GM19324 (cell line): ENCODE measurements at regions not wholly inside any gene's neighbourhood (a gene's known extent, or its start where the extent isn't known, plus 50 kb on each side); places are given as distances from the start of the nearest gene placed in this dataset.

Source experiments
- ATAC-seq: cut with Tn5 transposase; IDR thresholded peaks from one replicate; pipeline ENCODE4 v1.9.1; 2021; ENCODE audit warnings: mild to moderate bottlenecking, moderate library complexity; ENCODE audit not compliant: unreplicated experiment, low FRiP score

DNA sequence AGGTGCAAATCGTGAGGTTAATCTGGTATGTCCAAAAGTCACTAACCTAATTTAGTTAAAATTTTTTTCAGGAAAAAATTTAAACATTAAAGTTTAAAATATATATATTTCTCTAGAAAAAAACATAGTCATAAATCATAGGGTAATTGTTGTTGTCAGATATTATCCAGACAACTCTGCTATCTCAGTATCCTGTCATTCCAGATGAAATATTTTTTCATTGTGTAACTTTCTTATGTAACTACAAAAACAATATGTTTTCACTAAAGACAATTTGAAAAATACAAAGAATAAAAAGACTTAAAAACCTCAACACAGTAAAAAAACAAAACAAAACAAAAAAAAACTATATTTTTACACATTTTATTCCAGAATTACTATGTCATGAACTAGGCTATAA lies 57.6 kb downstream of the TENT5A start:
- no peak for ATAC-seq

DNA sequence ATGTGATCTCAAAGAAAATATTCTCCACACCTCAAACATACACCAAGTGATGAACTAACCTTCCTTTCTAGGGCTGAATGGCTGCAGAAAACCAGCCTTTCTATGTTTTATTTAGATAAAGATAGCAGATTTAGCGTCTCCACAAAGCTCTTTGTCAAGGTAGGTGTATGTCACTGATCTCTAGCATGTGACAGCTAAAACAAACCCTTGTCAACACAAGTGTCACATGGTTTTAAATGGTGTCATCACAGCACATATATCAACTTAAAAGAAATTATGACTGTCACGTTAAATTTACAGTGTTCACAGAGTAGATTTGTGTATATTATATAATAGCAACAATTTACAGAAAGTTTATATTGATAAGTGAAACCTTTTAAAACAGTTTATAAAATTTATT lies 58.3 kb downstream of the TENT5A start:
- ATAC-seq, result no peak

DNA sequence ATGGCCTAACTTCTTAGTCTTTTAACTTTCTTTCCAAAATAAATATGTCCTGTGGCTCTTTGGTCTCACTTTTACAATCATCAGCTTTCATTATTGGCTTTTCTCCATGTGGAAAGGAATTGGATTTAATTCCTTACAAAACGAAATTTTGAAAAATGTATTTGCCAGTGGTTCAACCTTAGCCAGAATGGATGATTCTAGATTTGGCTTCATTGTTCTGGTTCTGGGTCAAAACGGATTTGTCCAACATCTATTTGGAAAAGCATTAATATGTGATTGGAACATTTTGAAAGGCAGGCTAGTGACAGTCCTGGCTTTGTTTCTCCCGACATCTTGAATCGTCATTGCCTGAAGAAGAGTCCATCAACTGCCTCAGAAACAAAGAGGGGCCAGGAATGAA lies 59.2 kb downstream of the TENT5A start:
- ATAC-seq, result no peak

DNA sequence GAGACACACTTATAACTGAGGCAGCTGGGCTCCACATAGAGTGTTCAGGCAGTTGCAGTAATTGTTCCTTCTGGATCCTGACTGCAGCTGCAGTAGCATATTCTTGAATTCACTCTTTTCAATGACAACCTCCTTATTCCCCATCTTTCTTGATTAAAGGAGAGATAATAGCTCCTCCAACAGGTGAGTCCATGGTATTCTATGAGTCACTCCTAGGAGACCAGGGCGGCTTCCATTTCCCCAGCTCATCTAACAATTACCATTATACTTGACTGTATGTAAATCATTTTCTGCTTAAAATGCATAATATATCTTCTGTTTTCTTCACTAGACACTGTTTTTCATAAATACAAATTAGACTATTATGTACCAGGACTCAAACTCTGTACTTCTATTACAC lies 62.4 kb downstream of the TENT5A start:
- ATAC-seq, result no peak

DNA sequence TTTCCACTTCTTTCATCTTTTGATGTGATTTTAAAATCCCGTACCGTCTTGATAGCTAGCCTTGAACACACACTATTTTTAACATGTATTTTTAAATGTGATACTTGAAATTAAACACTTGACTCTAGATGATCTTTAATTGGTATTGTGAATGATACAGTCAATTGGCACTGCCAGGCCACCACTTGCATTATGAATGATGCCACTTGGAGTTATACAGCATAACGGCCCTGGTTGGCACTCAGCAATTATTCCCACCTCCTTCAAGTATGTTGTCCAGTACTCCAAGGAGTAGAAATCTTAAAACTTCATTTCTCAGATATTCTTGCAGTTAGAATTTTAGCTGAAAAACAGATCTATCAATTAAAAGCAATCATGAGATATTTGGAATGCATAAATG lies 62.9 kb downstream of the TENT5A start:
- no peak for ATAC-seq

DNA sequence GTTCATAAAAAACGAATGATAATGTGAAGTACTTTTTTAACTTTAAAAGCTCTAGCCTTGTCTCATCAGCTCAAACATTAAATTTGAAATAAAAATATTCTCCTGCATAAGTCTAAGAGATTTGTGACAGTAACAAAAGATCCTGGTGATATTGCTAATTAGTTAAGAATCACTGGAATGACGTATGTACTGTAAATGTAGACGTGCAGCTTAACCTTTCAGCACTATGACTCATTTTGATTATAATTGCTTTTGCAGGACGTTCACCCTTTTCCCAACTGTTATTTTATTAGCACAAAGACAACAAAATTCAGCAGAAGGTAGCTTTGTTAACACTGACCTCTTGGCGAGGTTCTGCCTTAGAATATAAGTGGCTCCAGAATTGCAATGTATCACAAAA lies 68.6 kb downstream of the TENT5A start:
- no peak for ATAC-seq

DNA sequence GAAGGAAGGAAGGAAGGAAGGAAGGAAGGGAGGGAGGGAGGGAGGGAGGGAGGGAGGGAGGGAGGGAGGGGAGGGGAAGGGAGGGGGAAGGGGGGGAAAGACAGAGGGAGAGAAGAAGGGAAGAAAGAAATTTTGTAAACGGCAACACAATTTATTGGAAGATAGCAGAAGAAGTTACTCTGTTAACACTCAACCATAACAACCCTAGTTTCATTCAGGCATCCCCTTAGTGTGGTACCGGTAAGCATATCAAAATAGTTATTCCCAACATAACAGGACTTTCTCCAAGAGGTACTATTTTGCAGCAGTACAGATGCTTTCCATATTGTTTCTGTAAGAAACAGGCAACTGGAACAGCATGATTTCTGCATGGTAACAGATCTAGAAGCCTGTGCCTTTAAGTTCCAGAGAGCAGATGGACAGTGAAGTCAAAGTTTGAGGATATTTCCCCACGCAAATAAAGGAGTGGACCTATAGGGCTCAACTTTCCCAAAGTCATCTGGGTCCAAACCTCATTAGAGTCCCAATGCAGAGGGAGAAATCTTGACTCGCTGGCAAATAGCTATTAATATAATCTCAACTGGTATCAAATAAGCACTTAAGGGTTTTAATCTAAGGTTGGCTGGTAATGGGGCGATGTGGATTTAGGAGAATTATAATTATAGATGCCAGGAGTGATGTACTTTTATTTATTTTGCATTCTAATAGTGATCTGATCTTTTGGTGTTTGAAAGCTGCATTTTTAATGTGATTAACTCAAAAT lies 69.4 kb downstream of the TENT5A start:
- ATAC-seq, result no peak

DNA sequence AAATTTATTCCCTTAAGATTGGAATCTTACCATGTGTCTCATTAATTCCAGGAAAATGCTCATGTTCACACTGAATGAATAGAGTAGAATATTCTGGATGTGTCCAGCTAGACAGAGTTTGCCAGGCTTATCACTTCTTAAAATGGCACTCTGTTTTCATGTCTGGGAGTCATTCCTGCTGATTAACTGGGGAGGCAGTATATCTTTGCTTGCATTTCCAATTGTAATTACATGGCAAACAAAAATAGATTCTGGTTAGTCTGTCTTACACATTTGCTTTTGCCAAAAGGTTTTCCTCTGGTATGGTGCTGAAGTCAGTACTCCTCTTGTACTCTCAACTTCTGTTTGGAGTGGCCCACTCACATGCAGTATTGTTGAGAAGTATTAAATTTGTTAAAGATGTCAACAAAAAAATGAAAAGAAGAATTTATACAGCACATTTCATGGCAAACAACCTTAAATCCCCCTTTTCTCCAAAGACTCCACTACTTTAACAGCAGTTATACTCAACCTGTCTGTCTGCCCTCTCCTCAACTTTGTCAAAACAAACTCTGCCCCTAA lies 70.2 kb downstream of the TENT5A start:
- no peak for ATAC-seq

DNA sequence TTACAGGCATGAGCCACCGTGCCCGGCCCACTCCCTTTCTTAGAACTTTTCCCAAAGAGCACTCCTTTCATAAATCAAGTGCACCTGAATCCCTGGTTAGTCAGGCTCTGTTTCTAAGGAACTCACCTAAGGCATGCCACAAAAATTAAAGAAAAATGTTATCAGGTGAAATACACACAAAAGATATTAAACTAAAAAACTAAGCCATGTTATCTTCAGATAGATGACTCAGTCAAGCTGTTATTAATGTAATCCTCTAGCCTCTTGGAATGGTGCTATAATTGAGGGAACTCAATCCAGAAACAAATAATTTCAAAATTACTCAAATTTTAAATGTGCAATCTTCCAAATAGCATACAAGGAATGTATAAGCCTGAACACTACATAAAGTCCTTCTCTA lies 83.0 kb downstream of the TENT5A start:
- no peak for ATAC-seq

DNA sequence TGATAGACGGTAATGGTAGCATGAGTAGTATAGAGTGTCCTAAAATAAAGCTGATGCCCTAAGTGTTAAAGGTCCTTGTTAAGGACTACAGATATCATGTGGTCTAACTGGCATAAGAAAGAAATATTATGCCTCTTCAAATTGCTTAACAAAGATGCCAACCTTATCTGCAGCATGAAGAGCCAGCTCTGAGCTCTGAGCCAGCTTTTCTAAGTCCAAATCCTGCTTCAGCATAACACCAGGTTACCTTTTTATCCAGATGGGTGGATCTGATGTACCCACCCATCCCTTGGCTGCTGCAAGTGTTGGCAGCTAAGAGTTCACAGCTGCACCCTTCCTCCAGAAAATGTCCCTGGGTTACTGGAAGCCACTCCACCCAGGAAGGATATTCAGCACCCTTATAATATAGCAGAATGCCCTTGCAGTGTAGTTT lies 83.8 kb downstream of the TENT5A start:
- ATAC-seq, result no peak

DNA sequence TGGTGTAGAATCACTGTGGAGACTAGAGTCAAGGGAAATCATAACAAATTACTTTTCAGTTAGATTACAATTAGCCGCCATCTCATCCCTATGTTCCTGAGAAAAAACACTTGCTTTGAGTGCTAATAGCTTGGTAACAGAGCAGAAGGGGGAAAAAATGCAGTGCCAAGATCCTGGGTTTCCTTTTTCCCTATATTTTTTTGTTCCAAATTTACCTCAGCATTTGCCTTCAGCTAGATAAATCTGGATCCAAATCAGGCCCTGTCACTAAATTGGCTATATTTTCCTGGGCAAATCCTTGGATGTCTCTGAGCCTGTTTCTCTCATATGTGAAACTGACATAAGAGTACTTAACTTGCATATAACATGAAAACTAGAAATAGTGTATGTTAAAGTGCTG lies 86.0 kb downstream of the TENT5A start:
- ATAC-seq, result no peak

DNA sequence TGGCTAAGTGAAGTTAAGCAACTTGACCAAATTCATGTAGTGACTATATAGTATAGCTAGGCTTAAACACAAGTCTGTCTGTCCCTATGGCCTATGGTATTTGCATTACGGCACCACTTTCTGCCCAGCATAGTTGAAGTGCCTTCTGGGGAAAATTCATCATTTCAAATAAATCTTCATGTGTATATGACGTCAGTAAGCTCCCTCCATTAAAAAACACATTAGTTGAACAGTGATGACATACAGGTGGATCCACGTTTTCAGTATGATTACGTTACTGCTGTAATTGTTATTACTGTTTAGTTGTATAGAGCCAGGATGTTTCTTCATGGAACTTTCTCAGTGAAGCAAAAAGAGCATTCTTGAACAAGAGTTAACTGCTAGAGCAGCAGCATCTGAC lies 96.2 kb downstream of the TENT5A start:
- no peak for ATAC-seq

DNA sequence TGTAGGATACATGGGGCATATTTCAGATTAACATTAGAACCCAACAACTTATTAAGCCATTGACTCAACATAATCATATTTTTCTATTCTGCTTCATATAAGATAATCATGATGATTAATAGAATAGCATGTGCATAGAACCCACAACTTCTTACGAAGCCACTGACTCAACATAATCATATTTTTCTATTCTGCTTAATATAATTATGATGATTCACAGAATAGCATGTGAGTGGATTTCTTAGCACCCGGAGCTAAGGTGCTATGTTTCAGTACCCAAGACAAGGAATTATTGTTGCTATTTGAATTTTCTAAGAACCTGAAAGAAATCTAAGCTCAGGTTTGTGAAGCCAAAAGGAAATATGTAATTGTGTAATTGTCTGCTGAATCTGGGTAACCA lies 96.8 kb downstream of the TENT5A start:
- ATAC-seq, result no peak

DNA sequence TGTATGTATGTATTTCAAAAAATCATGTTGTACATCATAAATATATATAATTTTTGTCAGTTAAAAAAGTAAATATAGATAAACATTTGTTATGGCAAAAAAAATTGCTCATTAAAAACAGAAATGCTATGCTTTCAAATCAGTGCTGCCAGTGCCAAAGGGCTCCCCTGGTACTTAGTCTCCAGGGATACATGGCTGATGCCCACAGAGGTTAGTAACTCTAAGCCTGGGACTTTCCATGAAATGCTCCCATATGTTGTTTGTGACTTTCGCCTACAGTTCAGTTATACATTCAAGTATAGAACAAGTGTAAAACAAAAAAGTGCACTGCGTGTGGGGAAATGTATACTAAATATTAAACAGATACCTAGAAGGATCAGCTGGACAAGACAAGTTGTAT lies 104.0 kb downstream of the TENT5A start:
- ATAC-seq, result no peak

DNA sequence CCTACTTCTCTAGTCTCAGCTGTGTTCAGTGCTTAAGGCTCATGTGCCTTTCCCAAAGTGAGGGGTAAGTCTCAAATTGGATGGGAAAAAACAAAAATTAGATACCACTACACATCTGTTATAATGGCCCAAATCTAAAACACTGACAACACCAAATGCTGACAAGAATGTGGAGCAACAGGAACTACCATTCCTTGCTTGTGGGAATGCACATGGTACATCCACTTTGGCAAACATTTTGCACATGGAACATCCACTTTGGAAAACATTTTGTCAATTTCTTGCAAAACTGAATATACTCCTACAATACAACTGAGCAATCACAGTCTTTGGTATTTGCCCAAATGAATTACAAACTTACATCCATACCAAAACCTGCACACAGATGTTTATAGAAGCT lies 109.3 kb downstream of the TENT5A start:
- no peak for ATAC-seq

DNA sequence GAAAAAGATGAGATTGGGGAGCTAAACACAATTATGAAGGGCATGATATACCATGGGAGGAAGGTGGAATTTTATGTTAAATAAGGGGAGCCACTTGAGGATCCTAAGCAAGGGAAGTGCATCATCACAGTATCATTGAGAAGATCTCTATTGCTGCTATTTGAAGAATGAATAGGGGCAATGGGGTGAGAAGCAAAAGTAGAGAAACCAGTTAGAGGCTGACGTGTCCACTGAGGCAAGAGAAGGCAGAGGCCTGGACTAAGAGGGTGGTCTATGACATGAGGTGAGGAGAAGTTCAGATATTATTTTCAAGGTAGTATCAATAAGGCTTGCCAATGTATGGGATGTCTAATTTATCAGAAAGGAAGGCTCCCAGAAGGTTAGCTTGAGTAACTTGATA lies 111.6 kb downstream of the TENT5A start:
- ATAC-seq, result no peak

DNA sequence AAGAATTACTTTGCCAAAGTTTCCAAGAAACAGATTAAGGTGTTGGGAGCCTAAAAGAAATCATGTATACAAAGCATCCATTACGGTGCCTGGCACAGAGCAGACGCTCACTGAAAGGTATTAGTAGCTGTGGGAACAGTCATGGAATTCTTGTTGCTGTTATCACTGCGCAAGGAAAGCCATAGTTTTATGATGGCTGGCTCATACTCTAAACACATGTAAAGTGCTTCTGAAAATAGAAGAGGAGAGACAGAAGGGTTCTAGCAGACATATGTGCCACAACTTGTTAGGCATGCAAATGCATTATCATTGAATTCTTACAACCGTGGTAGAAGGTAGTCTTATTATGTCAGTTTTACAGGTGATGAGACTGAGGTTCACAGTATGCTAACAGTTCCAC lies 112.4 kb downstream of the TENT5A start:
- no peak for ATAC-seq

DNA sequence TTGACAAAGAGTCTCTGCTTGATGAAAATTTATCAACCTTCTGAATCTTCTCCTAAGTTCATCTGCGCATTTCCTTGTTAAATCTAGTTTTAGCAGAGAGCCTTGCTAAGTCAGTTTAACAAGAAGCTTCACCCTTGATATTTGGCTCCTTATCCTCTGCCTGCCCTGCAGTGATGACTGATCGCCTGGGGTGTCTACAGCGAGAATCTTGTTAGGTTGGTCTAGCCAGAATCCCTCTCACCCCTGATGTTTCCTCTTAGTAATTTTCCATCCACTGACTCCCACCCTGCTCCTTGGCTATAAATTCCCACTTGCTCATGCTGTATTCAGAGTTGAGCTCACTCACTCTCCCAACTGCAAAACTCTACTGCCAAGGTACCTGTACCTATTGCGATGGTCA lies 114.1 kb downstream of the TENT5A start:
- no peak for ATAC-seq

DNA sequence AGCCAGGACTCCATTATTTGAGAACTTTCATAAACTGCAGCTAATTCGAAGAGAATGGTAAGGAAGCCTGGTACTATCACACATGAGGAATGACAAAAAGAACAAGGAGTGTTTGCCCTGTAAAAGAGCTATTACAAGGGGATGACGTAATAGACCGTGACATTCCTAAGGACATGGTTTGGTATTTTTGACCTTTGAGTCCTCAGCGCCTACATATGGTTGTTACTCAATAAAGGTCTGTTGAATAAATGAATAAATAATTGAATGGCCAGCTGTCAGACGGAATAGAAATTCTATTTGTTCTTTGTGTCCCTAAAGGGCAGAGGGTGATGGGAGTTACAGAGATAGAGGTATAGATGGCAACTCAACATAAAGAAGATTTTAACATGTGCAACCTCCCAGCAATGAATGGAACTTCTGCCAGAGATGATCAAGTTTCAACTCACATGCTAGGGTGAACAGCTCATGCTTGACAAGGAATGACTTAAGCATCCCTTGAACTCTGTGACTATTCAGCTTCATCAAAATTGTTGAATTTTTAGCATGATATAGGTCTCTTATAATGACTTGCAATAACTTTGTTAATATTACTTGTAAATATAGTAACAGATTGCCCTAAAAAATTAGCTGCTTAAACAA lies 115.4 kb downstream of the TENT5A start:
- ATAC-seq, result no peak

DNA sequence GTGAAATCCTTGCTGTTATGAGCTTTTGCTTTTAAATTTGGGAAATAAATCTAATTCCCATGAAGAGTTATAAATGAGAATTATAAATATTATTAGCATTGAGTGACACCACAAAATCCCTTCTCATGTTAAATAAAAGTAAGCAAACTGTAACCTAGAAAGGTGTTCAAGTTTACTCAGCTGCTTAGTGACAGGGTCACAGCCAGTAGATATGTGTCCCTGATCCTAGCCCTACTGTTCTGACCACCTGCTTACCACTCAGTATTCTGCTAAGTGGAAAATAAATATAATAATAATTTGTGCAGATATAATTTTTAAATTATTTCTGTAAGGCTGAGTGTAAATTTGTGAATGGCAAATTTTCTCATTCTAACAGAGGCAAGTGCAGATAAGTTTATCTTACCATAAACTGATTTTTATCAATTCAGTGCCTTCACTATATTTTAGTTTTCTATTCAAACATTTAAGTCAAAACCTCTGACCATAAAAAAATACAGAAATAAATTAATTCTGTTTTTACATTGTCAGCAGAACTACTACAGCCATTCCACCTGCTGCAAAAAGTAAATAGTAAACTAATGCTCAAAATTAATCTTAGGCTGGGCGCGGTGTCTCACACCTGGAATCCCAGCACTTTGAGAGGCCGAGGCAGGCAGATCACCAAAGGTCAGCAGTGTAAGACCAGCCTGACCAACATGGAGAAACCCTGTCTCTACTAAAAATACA lies 118.2 kb downstream of the TENT5A start:
- ATAC-seq, result no peak

DNA sequence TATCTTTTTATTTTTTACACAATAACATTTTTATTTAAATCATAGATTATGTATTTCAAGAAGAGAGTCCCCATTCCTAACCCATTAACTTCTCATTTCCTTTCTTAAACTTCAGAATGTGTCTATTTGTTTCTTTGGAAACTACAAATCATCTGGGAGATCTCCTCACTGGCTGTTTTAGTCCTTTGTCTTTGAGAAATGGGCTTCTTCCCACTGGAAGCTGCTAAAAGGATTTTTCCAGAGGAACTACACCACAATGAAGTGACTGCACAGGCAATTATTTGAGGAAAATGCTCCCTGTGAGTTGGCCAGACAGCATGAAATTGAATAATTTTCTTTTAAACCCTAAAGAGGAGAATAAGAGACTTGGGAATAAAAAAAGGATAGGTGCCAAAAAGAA lies 119.1 kb downstream of the TENT5A start:
- no peak for ATAC-seq
